Fibroblast of lung (primary cell): ENCODE measurements at regions not wholly inside any gene's neighbourhood (a gene's known extent, or its start where the extent isn't known, plus 50 kb on each side); places are given as distances from the start of the nearest gene placed in this dataset.

ENCODE experiments used
- DNase-seq, 2 donors: peaks; one replicate each; pipeline versions ENCODE4 v3.0.0 to v3.0.0-alpha.2; 2010; ENCODE audit warnings: low read depth in 2 of 2
- H2AFZ ChIP-seq: 2 replicates; pipeline ENCODE4 v1.5.1; 2012; ENCODE audit warnings: low read length, control low read depth, inconsistent platforms
- H3K27ac ChIP-seq: 2 replicates; pipeline ENCODE4 v1.5.1; 2011; ENCODE audit warnings: low read length, control low read depth; ENCODE audit not compliant: insufficient read depth
- H3K27me3 ChIP-seq: 2 replicates; pipeline ENCODE4 v1.5.1; 2011; ENCODE audit warnings: mild to moderate bottlenecking, low read length; ENCODE audit not compliant: control insufficient read depth, insufficient read depth
- H3K36me3 ChIP-seq: 2 replicates; pipeline ENCODE4 v1.5.1; 2011; ENCODE audit warnings: low read length; ENCODE audit not compliant: control insufficient read depth, insufficient read depth
- H3K4me1 ChIP-seq: 2 replicates; pipeline ENCODE4 v1.5.1; 2011; ENCODE audit warnings: low read length; ENCODE audit not compliant: control insufficient read depth, insufficient read depth; ENCODE audit errors: extremely low read depth
- H3K4me2 ChIP-seq: 2 replicates; pipeline ENCODE4 v1.5.1; 2011; ENCODE audit warnings: low read length, control low read depth; ENCODE audit not compliant: insufficient read depth; ENCODE audit errors: extremely low read depth
- H3K4me3 ChIP-seq, 4 experiments: fragments of 200-600 bp in 1 of 4; sonication (generic) in 1 of 4; replicated peaks in 1 of 4; 2 replicates each; pipeline ENCODE4 v1.5.1; 2011 to 2016; ENCODE audit warnings: low read length in 4 of 4, low read depth in 3 of 4, mild to moderate bottlenecking in 3 of 4, control low read depth in 2 of 4, inconsistent platforms in 1 of 4, mixed read lengths in 1 of 4; ENCODE audit not compliant: insufficient read depth in 1 of 4; ENCODE audit errors: control extremely low read depth in 1 of 4
- H3K79me2 ChIP-seq: 2 replicates; pipeline ENCODE4 v1.5.1; 2012; ENCODE audit warnings: mild to moderate bottlenecking, low read length, inconsistent platforms; ENCODE audit not compliant: control insufficient read depth, insufficient read depth
- H3K9ac ChIP-seq: 2 replicates; pipeline ENCODE4 v1.5.1; 2011; ENCODE audit warnings: mild to moderate bottlenecking, low read length, control low read depth; ENCODE audit not compliant: insufficient read depth
- H3K9me3 ChIP-seq: 2 replicates; pipeline ENCODE4 v1.5.1; 2012; ENCODE audit warnings: low read depth, low read length; ENCODE audit not compliant: control insufficient read depth, insufficient read depth
- H4K20me1 ChIP-seq: 2 replicates; pipeline ENCODE4 v1.5.1; 2011; ENCODE audit warnings: low read length; ENCODE audit not compliant: control insufficient read depth, insufficient read depth; ENCODE audit errors: extremely low read depth
- EZH2 ChIP-seq: IDR thresholded peaks from 2 replicates; pipeline ENCODE4 v1.5.1; 2012; ENCODE audit warnings: low read length, control low read depth, mild to moderate bottlenecking; ENCODE audit errors: missing control alignments
- TF ChIP-seq, protein P1 (sequence below), 2 donors: IDR thresholded peaks in 1 of 2; conservative IDR thresholded peaks in 1 of 2; 1 replicate in 1 of 2; 2 replicates in 1 of 2; pipeline ENCODE4 v1.5.1; 2011 to 2012; ENCODE audit warnings: low read length in 2 of 2, control low read depth in 1 of 2, inconsistent platforms in 1 of 2, low read depth in 1 of 2, mild to moderate bottlenecking in 1 of 2

DNA sequence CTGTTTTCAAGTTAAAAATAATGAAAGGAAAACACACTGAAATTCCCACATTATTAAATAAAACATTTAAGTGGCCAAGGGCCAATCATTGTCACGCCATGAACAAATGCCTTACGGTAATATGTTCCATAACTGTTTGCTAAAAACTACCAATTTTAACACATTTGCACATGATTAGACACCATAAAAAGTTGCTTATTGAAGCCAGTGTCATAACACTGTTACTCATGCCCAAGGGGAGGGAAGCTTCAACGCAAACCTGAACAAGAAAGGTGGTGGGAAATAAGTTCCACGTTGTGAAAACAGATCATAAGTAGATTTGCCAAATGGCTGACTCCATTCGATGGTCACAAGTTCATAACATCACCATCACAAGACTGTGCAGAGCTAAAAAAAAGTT, 739.3 kb upstream of the FAM241A start:
- no peak overlapping the region for H3K4me2 ChIP-seq

DNA sequence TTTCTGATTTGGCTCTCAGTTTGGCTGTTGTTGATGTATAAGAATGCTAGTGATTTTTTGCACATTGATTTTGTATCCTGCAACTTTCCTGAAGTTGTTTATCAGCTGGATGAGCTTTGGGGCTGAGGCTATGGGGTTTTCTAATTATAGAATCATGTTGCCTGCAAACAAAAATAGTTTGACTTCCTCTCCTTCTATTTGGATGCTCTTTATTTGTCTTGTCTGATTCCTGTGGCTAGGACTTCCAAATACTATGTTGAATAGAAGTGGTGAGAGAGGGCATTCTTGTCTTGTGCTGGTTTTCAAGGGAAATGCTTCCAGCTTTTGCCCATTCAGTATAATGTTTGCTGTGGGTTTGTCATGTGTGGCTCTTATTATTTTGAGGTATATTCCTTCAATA, 734.7 kb upstream of the FAM241A start:
- no peak for DNase-seq
- Histone ChIP-seq H3K4me2 (no peak overlapping the region), H3K27ac (no peak overlapping the region), H3K27me3 (no peaks in the 10 kb centered on the region), H3K4me1 (no peaks in the 10 kb centered on the region), H3K36me3 (no peaks in the 10 kb centered on the region), H4K20me1 (no peaks in the 10 kb centered on the region), H3K9me3 (no peaks in the 10 kb centered on the region), H2AFZ (no peak overlapping the region), H3K9ac (no peak overlapping the region), H3K4me3 (no peak overlapping the region), H3K79me2 (no peaks in the 10 kb centered on the region)
- TF ChIP-seq EZH2 = no peak
- TF ChIP-seq, protein P1, sequence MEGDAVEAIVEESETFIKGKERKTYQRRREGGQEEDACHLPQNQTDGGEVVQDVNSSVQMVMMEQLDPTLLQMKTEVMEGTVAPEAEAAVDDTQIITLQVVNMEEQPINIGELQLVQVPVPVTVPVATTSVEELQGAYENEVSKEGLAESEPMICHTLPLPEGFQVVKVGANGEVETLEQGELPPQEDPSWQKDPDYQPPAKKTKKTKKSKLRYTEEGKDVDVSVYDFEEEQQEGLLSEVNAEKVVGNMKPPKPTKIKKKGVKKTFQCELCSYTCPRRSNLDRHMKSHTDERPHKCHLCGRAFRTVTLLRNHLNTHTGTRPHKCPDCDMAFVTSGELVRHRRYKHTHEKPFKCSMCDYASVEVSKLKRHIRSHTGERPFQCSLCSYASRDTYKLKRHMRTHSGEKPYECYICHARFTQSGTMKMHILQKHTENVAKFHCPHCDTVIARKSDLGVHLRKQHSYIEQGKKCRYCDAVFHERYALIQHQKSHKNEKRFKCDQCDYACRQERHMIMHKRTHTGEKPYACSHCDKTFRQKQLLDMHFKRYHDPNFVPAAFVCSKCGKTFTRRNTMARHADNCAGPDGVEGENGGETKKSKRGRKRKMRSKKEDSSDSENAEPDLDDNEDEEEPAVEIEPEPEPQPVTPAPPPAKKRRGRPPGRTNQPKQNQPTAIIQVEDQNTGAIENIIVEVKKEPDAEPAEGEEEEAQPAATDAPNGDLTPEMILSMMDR (conservative IDR thresholded peaks at IDR 0.05 in 1 of 2, IDR thresholded peaks at IDR 0.05 in 1 of 2; ENCODE audit: low read depth in 1 of 2, low read length in 2 of 2) = no peak

More for the DNA sequence above, 739.3 kb upstream of the FAM241A start:
- DNase-seq = no peak
- H2AFZ ChIP-seq = no peak overlapping the region
- no peaks in the 10 kb centered on the region for H3K36me3 ChIP-seq
- no peak overlapping the region for H3K27ac ChIP-seq
- H3K9ac ChIP-seq = no peak overlapping the region
- H3K4me3 ChIP-seq = no peak overlapping the region
- no peaks in the 10 kb centered on the region for H3K4me1 ChIP-seq
- no peaks in the 10 kb centered on the region for H3K79me2 ChIP-seq
- no peaks in the 10 kb centered on the region for H4K20me1 ChIP-seq
- no peaks in the 10 kb centered on the region for H3K9me3 ChIP-seq
- no peaks in the 10 kb centered on the region for H3K27me3 ChIP-seq
- TF ChIP-seq EZH2 = no peak
- TF ChIP-seq, protein P1 (conservative IDR thresholded peaks at IDR 0.05 in 1 of 2, IDR thresholded peaks at IDR 0.05 in 1 of 2; ENCODE audit: low read depth in 1 of 2, low read length in 2 of 2) = no peak

DNA sequence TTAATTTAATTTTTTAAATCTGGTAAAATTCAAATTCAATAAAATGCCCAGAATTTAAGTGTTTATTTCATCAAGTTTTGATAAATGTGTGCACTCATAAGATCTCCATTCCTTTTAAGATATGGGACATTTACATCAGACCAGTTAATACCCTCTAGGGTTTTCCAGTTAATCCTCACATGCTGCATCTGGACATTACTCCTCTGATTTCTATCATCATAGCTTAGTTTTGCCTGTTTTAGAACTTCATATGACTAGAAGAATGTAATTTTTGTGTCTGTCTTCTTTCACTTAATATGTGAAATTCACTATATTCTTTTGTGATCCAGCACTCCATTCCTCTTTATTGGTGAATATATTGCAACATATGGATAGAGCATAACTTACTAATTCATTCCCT, 727.7 kb upstream of the FAM241A start:
- H3K4me1 ChIP-seq = no peaks in the 10 kb centered on the region
- no peaks in the 10 kb centered on the region for H3K36me3 ChIP-seq
- H2AFZ ChIP-seq = no peak overlapping the region
- no peaks in the 10 kb centered on the region for H3K9me3 ChIP-seq
- TF ChIP-seq, protein P1 (conservative IDR thresholded peaks at IDR 0.05 in 1 of 2, IDR thresholded peaks at IDR 0.05 in 1 of 2; ENCODE audit: low read depth in 1 of 2, low read length in 2 of 2) = no peak
- TF ChIP-seq EZH2 = no peak
- no peak overlapping the region for H3K4me2 ChIP-seq
- no peaks in the 10 kb centered on the region for H4K20me1 ChIP-seq
- no peaks in the 10 kb centered on the region for H3K79me2 ChIP-seq
- H3K27ac ChIP-seq = no peak overlapping the region
- H3K9ac ChIP-seq = no peak overlapping the region
- H3K27me3 ChIP-seq = no peaks in the 10 kb centered on the region
- H3K4me3 ChIP-seq = no peak overlapping the region
- no peak for DNase-seq
